Anterior cingulate cortex (tissue), 58 donors: ENCODE measurements at regions not wholly inside any gene's neighbourhood (a gene's known extent, or its start where the extent isn't known, plus 50 kb on each side); places are given as distances from the start of the nearest gene placed in this dataset.

ENCODE experiments used
- DNase-seq, 58 donors: peaks; one replicate each; lab custom pipeline; 2025; lab: John Stamatoyannopoulos, UW

DNA sequence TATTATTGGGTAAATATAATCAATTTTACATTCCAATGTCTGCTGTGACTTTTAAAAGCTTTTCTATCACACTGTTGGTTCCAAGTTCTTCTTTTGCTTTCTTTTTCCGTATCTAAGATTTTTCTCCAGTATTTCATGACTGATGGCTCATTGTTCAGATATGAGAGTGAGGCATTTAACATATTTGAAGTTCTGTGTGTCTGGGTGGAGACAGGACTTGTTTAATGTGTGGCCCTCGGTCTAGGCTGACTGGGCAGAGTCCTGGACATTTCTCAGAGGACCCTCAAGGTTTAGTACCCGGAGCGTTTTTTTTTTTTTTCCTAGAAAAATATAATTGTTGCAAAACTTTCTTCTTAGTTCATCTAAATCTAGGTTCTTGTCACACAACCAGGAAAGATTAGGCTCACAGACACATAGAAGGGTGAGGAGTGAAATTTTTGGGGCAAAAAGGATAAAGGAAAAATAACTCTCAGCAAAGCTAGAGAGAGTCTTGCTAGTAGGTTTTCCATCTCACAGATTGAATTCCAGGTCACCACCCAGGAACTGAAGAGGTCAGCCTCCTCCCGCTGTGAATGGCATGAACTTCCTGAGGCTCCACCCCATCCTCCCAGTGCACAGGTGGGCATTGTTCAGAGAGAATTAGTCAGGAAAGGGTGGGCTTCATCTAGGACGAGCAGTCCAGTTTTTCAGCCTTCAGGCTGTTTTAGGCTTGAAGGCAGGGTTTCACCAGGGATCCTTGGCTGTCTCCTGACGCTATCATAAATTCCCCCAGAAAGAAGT, 1002.4 kb upstream of the PCDH9 start:
- no peak for DNase-seq

DNA sequence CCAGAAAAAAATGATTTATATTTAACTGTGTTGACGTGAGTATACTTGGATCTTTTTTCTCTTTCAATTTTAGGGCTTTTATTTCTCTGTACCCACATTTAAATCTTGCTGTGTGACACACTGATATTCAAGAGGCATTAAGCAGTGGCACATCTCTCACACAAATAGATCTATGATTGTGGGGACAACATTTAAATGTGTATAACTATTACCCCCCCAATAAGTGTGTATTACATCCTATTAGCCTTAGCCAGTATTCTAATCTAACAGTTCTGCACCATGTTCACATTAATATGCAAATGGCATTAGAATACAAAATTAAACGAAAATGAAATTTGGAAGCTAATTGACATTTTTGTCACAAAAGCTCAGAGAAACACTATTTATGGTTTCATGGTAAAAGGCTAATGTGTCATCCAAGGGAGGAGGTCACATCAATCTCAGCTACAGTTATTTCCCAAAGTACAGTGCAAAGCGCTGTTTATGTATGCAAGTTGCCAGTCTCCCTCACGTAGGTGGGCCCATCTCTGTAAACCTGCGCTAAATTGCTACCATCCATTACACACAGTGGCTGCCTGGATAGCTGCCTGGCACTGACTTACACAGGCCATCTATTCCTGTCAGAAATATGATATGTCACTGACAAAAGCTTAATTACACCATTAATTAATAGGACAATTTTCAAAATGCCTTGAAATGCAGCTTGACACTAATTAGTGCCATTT, 984.7 kb upstream of the PCDH9 start:
- DNase-seq: no peak

DNA sequence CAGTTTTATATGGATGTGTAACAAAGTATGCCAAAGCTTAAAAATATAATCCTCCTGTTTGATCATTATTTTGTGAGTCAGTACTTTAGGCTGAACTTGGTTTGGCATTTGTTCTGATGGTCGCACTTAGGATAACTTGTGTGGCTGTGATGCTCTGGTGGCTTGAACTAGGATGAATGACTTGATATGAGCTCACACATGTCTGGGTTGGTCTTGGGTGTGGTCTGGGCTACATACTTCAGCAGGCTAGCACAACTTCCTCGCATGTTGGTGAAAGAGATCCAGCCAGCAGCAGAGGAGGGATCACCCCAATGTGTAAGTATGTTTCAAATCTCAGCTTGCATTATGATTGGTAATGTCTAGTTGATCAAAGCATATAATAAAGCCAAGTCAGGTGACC, 969.1 kb upstream of the PCDH9 start:
- DNase-seq: no peak

GRCh38 chr13:68190818-68191217, 960.7 kb upstream of the PCDH9 start:
- DNase-seq: no peak

- DNase-seq: no peak
These were observed 955.5 kb upstream of the PCDH9 start for GRCh38 chr13:68185444-68186141.

- no peak for DNase-seq
These were observed 946.3 kb upstream of the PCDH9 start for GRCh38 chr13:68176475-68176874.

GRCh38 chr13:68174893-68175292, 944.8 kb upstream of the PCDH9 start:
- DNase-seq: no peak

DNA sequence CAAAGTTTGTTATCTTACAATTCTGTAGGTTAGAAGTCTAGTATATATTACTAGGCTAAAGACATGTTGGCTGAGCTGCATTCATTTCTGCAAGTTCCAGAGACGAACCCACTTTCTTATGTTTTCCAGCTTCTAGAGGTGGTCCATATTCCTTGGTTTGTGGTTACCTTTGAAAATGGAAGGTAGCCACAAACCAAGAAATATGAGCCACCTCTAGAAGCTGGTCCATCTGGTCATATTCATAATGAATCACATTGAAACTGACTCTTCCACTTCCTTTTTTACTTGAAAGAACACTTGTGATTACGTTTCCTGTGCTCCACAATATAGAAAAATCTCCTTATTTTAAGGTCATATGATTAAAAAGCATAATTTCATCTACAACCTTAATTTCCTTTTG, 943.0 kb upstream of the PCDH9 start:
- DNase-seq: no peak

DNA sequence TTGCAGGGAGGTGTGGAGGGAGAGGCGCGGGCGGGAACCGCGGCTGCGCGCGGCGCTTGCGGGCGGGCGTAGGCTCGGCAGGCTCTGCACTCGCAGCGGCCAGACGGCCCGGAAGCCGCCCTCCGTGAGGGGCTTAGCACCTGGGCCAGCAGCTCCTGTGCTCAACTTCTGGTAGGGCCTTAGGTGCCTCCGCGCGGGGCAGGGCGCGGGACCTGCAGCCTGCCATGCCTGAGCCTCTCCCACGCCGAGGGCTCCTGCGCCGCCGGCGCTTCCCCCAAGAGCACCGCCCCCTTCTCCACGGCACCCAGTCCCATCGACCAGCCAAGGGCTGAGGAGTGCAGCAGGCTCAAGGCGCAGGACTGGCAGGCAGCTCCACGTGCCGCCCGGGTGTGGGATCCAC, 940.8 kb upstream of the PCDH9 start:
- no peak for DNase-seq

GRCh38 chr13:68168448-68168847, 938.3 kb upstream of the PCDH9 start:
- DNase-seq: no peak

- no peak for DNase-seq
These were observed 930.3 kb upstream of the PCDH9 start for GRCh38 chr13:68160466-68160865.

GRCh38 chr13:68152414-68152813, 922.3 kb upstream of the PCDH9 start:
- DNase-seq: no peak

DNA sequence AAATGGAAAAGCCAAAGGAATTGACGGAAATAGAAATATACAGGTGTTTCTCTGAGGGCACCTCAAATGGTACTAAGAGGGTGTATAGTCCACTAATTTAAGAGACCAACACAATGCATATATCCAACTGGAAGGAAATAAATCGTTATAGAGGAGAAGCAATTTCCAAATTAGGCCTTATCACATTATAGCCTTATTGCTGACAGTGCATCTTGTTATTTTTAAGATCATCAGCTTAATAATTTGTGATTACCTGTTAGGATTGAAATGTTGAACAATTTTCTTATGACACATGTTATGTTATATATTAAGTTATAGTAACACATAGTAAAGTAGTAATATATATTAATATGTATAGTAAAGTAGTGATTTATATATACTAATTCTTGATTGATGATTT, 915.7 kb upstream of the PCDH9 start:
- no peak for DNase-seq

DNA sequence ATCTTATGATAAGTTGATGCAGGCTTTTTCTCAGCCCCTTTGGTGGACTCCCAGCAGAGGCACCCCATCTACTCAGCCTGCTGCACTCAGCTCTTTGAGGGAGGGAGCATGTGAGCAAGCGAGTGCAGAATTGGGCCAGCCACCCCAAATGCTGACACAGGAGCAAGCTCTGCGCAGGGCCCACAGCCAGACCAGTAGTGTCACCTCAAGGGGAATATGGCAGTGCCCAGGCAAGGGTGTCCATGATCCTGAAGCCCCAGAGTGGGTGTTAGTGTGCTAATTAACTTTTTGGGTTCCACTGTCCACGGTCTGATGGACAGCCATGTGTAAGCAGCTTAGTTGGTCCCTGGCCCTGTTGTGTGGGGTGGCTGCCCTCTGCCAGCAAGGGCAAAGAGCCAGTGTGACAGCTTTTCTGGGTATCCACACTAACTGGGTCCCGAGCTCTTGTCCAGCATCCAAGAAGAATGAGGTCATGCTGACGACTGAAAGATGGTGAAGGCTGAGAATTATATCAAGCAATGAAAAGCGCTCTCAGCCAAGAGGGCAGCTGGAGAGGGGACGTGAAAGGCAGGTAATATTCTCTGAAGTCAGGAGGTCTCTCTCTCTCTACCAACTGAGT, 898.3 kb upstream of the PCDH9 start:
- DNase-seq: no peak

- no peak for DNase-seq
These were observed 894.9 kb upstream of the PCDH9 start for GRCh38 chr13:68125087-68125480.

GRCh38 chr13:68124437-68125086, 894.4 kb upstream of the PCDH9 start:
- DNase-seq: no peak

DNA sequence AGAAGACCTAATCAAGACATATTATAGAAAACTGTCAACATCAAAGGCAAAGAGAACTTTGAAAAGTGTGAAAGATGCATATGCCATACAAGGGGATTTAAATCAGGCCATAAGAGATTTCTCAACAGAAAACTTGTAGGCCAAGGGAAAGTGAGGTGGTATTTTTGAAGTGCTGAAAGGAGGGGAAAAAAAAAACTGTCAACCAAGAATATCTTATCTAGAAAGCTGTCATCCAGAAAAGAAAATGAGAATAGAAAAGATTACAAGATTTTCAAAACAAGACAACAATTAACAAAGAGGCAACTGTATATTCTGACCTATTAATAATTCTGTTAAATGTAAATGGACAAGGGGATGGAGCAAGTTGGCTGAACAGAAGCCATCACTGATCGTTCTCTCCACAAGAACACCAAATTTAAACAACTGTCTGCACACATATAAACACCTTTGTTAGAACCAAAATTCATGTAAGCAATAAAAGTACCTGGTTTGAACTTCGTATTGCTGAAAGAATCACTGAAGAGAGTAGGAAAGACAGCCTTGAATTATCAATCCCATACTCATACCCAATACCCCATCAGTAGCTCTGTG, 880.1 kb upstream of the PCDH9 start:
- DNase-seq: no peak

DNA sequence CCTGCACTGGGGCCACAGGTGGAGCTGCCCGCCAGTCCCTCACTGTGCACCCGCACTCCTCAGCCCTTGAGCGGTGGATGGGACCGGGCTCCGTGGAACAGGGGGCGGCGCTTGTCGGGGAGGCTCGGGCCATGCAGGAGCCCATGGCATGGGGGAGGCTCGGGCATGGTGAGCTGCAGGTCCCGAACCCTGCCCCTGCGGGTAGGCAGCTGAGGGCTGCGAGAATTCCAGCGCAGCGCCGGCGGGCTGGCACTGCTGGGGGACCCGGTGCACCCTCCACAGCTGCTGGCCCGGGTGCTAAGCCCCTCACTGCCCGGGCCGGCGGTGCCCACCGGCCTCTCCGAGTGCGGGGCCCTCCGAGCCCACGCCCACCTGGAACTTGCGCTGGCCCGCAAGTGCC, 877.5 kb upstream of the PCDH9 start:
- DNase-seq: peak in 1 of 58 donors; percentile 1

GRCh38 chr13:68099631-68100030, 869.5 kb upstream of the PCDH9 start:
- no peak for DNase-seq

GRCh38 chr13:68081061-68081460, 850.9 kb upstream of the PCDH9 start:
- DNase-seq: no peak
